Neural cell (in vitro differentiated cells): ENCODE measurements at regions not wholly inside any gene's neighbourhood (a gene's known extent, or its start where the extent isn't known, plus 50 kb on each side); places are given as distances from the start of the nearest gene placed in this dataset.

ENCODE experiments used
- H2AFZ ChIP-seq: fragments of 200-600, 300-800 bp; sonication (generic), shearing (Covaris generic); 2 replicates; pipeline ENCODE4 v1.6.0; 2014; ENCODE audit warnings: low read depth, mild to moderate bottlenecking, antibody characterized with exemption, low read length, moderate library complexity
- H3F3A ChIP-seq: fragments of 200-600 bp; shearing (Covaris generic); 2 replicates; pipeline ENCODE4 v1.6.1; 2016; ENCODE audit warnings: mild to moderate bottlenecking, moderate library complexity, mixed read lengths, antibody characterized with exemption, low read length; ENCODE audit not compliant: insufficient read depth, poor library complexity, severe bottlenecking
- H3K27ac ChIP-seq: fragments of 200-600, 300-800 bp; sonication (generic), shearing (Covaris generic); 2 replicates; pipeline ENCODE4 v1.5.1; 2014; ENCODE audit warnings: mild to moderate bottlenecking, low read length, moderate library complexity
- H3K27me3 ChIP-seq: fragments of 300-800, 200-600 bp; sonication (generic), shearing (Covaris generic); 2 replicates; pipeline ENCODE4 v1.6.0; 2014; ENCODE audit warnings: mild to moderate bottlenecking, low read depth, low read length, moderate library complexity; ENCODE audit not compliant: insufficient read depth
- H3K36me3 ChIP-seq: fragments of 300-800, 200-600 bp; sonication (generic), shearing (Covaris generic); 2 replicates; pipeline ENCODE4 v1.5.1; 2014; ENCODE audit warnings: mild to moderate bottlenecking, antibody characterized with exemption, low read length, moderate library complexity; ENCODE audit not compliant: insufficient read depth
- H3K4me2 ChIP-seq: fragments of 300-800, 200-600 bp; sonication (generic), shearing (Covaris generic); 2 replicates; pipeline ENCODE4 v1.6.0; 2014; ENCODE audit warnings: mild to moderate bottlenecking, low read length
- H3K4me3 ChIP-seq: fragments of 300-800, 200-600 bp; sonication (generic), shearing (Covaris generic); 2 replicates; pipeline ENCODE4 v1.5.1; 2014; ENCODE audit warnings: mild to moderate bottlenecking, low read length, moderate library complexity
- H3K79me2 ChIP-seq: fragments of 200-600 bp; shearing (Covaris generic); replicated peaks from 2 replicates; pipeline ENCODE4 v1.6.0; 2014; ENCODE audit warnings: mild to moderate bottlenecking, low read length, moderate library complexity; ENCODE audit not compliant: insufficient read depth
- H3K9ac ChIP-seq: fragments of 300-800, 200-600 bp; sonication (generic), shearing (Covaris generic); 2 replicates; pipeline ENCODE4 v1.6.1; 2016; ENCODE audit warnings: mild to moderate bottlenecking, low read length, mixed read lengths
- H3K9me2 ChIP-seq: fragments of 200-600 bp; shearing (Covaris generic); 2 replicates; pipeline ENCODE4 v1.6.1; 2016; ENCODE audit warnings: mild to moderate bottlenecking, low read length, mixed read lengths; ENCODE audit not compliant: insufficient read depth
- H3K9me3 ChIP-seq: fragments of 200-600, 300-800 bp; sonication (generic), shearing (Covaris generic); 2 replicates; pipeline ENCODE4 v1.6.1; 2016; ENCODE audit warnings: mild to moderate bottlenecking, mixed run types, low read length, moderate library complexity, mixed read lengths
- H4K20me1 ChIP-seq: fragments of 200-600 bp; shearing (Covaris generic); 2 replicates; pipeline ENCODE4 v1.6.1; 2016; ENCODE audit warnings: mild to moderate bottlenecking, mixed run types; ENCODE audit not compliant: insufficient read depth
- EP300 ChIP-seq: fragments of 450-650 bp; conservative IDR thresholded peaks from 2 replicates; pipeline ENCODE4 v1.6.1; 2014; ENCODE audit warnings: antibody characterized with exemption, mild to moderate bottlenecking, moderate library complexity; ENCODE audit not compliant: poor library complexity, severe bottlenecking
- EZH2 ChIP-seq: fragments of 200-600, 300-800 bp; shearing (Covaris generic), sonication (generic); IDR thresholded peaks from 2 replicates; pipeline ENCODE4 v1.6.1; 2014; ENCODE audit warnings: antibody characterized with exemption, low read length, borderline replicate concordance, mild to moderate bottlenecking; ENCODE audit not compliant: insufficient read depth, poor library complexity, severe bottlenecking
- MXI1 ChIP-seq: fragments of 450-650 bp; conservative IDR thresholded peaks from 2 replicates; pipeline ENCODE4 v1.6.1; 2014; ENCODE audit warnings: antibody characterized with exemption, mild to moderate bottlenecking; ENCODE audit not compliant: poor library complexity, severe bottlenecking
- POLR2AphosphoS5 ChIP-seq: IDR thresholded peaks from 2 replicates; pipeline ENCODE4 v1.6.1; 2012
- RAD21 ChIP-seq: fragments of 450-650 bp; conservative IDR thresholded peaks from 2 replicates; pipeline ENCODE4 v1.6.1; 2014; ENCODE audit warnings: antibody characterized with exemption, mild to moderate bottlenecking, moderate library complexity
- SMC3 ChIP-seq: fragments of 450-650 bp; conservative IDR thresholded peaks from 2 replicates; pipeline ENCODE4 v1.6.1; 2014; ENCODE audit warnings: antibody characterized with exemption, mild to moderate bottlenecking, moderate library complexity; ENCODE audit not compliant: poor library complexity
- TAF1 ChIP-seq: IDR thresholded peaks from 2 replicates; pipeline ENCODE4 v1.6.1; 2012; ENCODE audit warnings: low read depth
- TF ChIP-seq, protein P1 (sequence below): IDR thresholded peaks from 2 replicates; pipeline ENCODE4 v1.6.1; 2012; ENCODE audit warnings: borderline replicate concordance
- TF ChIP-seq, protein P2 (sequence below): fragments of 450-650 bp; IDR thresholded peaks from 2 replicates; pipeline ENCODE4 v1.5.1; 2014; ENCODE audit warnings: antibody characterized with exemption, mild to moderate bottlenecking, moderate library complexity; ENCODE audit not compliant: poor library complexity, severe bottlenecking

DNA sequence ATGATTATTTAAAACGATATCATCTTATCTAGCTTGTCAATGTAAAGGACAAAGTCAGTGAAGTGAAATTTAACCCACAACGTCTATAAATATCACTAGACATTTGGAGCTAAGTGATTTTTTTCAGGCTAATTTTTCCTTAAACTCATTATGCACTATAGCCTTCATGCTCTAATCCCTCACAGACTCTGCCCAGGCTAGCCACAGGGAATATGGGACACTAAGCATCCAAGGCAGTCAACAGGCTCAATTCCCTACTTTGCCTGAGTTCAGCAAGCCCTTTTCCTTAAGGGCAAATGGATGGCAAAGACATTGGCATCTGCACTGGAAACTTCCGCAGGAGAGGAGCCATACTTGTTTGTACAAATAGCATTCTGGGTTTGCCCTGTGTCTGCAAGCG is 577.0 kb downstream of the LMO4 start:
- Histone ChIP-seq H3K9ac (peak overlapping the region; percentile 18), H3K79me2 (no peaks in the 10 kb centered on the region), H3K27me3 (no peaks in the 10 kb centered on the region), H3K27ac (peak overlapping the region; percentile 75), H3K4me2 (peak overlapping the region; percentile 15), H4K20me1 (no peaks in the 10 kb centered on the region), H3K4me3 (peak overlapping the region; percentile 35), H3F3A (no peaks in the 10 kb centered on the region), H3K9me2 (no peaks in the 10 kb centered on the region), H3K36me3 (no peaks in the 10 kb centered on the region), H3K9me3 (no peaks in the 10 kb centered on the region), H2AFZ (no peak overlapping the region)
- TF ChIP-seq TAF1 (no peak), SMC3 (no peak), POLR2AphosphoS5 (no peak), EP300 (no peak), MXI1 (no peak), RAD21 (no peak), EZH2 (no peak)
- TF ChIP-seq, protein P1, sequence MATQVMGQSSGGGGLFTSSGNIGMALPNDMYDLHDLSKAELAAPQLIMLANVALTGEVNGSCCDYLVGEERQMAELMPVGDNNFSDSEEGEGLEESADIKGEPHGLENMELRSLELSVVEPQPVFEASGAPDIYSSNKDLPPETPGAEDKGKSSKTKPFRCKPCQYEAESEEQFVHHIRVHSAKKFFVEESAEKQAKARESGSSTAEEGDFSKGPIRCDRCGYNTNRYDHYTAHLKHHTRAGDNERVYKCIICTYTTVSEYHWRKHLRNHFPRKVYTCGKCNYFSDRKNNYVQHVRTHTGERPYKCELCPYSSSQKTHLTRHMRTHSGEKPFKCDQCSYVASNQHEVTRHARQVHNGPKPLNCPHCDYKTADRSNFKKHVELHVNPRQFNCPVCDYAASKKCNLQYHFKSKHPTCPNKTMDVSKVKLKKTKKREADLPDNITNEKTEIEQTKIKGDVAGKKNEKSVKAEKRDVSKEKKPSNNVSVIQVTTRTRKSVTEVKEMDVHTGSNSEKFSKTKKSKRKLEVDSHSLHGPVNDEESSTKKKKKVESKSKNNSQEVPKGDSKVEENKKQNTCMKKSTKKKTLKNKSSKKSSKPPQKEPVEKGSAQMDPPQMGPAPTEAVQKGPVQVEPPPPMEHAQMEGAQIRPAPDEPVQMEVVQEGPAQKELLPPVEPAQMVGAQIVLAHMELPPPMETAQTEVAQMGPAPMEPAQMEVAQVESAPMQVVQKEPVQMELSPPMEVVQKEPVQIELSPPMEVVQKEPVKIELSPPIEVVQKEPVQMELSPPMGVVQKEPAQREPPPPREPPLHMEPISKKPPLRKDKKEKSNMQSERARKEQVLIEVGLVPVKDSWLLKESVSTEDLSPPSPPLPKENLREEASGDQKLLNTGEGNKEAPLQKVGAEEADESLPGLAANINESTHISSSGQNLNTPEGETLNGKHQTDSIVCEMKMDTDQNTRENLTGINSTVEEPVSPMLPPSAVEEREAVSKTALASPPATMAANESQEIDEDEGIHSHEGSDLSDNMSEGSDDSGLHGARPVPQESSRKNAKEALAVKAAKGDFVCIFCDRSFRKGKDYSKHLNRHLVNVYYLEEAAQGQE: no peak
- TF ChIP-seq, protein P2, sequence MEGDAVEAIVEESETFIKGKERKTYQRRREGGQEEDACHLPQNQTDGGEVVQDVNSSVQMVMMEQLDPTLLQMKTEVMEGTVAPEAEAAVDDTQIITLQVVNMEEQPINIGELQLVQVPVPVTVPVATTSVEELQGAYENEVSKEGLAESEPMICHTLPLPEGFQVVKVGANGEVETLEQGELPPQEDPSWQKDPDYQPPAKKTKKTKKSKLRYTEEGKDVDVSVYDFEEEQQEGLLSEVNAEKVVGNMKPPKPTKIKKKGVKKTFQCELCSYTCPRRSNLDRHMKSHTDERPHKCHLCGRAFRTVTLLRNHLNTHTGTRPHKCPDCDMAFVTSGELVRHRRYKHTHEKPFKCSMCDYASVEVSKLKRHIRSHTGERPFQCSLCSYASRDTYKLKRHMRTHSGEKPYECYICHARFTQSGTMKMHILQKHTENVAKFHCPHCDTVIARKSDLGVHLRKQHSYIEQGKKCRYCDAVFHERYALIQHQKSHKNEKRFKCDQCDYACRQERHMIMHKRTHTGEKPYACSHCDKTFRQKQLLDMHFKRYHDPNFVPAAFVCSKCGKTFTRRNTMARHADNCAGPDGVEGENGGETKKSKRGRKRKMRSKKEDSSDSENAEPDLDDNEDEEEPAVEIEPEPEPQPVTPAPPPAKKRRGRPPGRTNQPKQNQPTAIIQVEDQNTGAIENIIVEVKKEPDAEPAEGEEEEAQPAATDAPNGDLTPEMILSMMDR: no peak

DNA sequence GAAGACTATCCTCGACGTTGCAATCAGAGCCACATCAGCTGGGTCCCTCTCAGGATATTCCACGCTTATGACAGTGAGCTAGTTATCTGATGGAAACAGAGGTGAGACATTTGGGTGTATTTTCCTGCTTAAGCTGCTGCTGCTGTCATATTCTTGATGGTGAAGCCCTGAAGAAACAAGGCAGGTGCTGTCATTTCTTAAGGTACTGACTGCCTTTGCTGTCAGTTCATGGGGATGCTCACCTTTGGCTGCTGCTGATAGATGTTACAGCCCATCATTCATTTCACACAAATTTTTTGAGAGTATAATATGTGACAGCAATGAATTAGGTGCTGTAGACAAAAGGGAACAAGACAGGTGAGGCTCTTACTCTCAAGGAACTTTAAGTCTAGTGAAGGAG is 577.4 kb downstream of the LMO4 start:
- TF ChIP-seq POLR2AphosphoS5 (peak; percentile 86), TAF1 (no peak), EZH2 (no peak), EP300 (peak; percentile 98), MXI1 (no peak), RAD21 (peak; percentile 16), SMC3 (peak; percentile 39)
- TF ChIP-seq, protein P2: no peak
- TF ChIP-seq, protein P1: peak; percentile 37
- H3K27me3 ChIP-seq: no peaks in the 10 kb centered on the region
- peak overlapping the region; percentile 75 for H3K27ac ChIP-seq
- no peaks in the 10 kb centered on the region for H3K36me3 ChIP-seq
- no peaks in the 10 kb centered on the region for H3K79me2 ChIP-seq
- no peaks in the 10 kb centered on the region for H3K9me2 ChIP-seq
- H2AFZ ChIP-seq: no peak overlapping the region
- no peaks in the 10 kb centered on the region for H3F3A ChIP-seq
- H3K4me3 ChIP-seq: peak overlapping the region; percentile 35
- H3K9me3 ChIP-seq: no peaks in the 10 kb centered on the region
- peak overlapping the region; percentile 15 for H3K4me2 ChIP-seq
- H4K20me1 ChIP-seq: no peaks in the 10 kb centered on the region
- H3K9ac ChIP-seq: peak overlapping the region; percentile 18
